Lower leg skin (tissue), 3 donors: ENCODE measurements at regions not wholly inside any gene's neighbourhood (a gene's known extent, or its start where the extent isn't known, plus 50 kb on each side); places are given as distances from the start of the nearest gene placed in this dataset.

Experiments
- POLR2A ChIP-seq, 2 donors: fragments of 450-650 bp; IDR thresholded peaks; one replicate each; pipeline ENCODE4 v1.6.1; 2016 to 2017; ENCODE audit warnings: antibody characterized with exemption in 2 of 2, mild to moderate bottlenecking in 1 of 2, moderate library complexity in 1 of 2
- TF ChIP-seq, protein P1 (sequence below), 3 donors: fragments of 450-650 bp; IDR thresholded peaks; one replicate each; pipeline ENCODE4 v1.5.1; 2016; ENCODE audit warnings: antibody characterized with exemption in 3 of 3, mild to moderate bottlenecking in 3 of 3, moderate library complexity in 2 of 3

DNA sequence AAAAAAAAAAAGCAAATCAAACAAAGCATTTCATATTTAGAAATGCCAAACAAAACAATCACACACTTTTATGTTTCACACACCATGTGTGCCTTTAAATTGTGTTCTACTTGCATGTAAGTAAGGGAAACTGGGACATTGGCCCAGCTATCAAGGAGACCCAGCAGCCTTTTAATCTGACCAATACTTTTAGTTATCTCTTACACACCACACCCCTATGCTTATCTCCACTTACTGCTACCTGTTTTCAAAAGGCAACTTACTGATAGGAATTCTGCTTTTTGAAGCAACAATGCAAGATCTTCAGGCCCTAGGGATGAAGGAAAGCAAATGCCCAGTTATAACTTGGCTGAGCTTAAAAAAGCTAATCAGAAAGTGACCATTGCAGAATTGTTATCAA lies 1244.8 kb upstream of the SORCS1 start:
- TF ChIP-seq POLR2A (IDR thresholded peaks at IDR 0.05), result no peak
- TF ChIP-seq, protein P1, sequence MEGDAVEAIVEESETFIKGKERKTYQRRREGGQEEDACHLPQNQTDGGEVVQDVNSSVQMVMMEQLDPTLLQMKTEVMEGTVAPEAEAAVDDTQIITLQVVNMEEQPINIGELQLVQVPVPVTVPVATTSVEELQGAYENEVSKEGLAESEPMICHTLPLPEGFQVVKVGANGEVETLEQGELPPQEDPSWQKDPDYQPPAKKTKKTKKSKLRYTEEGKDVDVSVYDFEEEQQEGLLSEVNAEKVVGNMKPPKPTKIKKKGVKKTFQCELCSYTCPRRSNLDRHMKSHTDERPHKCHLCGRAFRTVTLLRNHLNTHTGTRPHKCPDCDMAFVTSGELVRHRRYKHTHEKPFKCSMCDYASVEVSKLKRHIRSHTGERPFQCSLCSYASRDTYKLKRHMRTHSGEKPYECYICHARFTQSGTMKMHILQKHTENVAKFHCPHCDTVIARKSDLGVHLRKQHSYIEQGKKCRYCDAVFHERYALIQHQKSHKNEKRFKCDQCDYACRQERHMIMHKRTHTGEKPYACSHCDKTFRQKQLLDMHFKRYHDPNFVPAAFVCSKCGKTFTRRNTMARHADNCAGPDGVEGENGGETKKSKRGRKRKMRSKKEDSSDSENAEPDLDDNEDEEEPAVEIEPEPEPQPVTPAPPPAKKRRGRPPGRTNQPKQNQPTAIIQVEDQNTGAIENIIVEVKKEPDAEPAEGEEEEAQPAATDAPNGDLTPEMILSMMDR (IDR thresholded peaks at IDR 0.05), result no peak
